ENCODE measurements at regions not wholly inside any gene's neighbourhood (a gene's known extent, or its start where the extent isn't known, plus 50 kb on each side); places are given as distances from the start of the nearest gene placed in this dataset.
"Not testable (repeated sequence)": the region's sequence is repeated elsewhere in the genome, so short reads cannot be mapped to it uniquely, and the experiment has no call there.

- not testable (repeated sequence) for TF ChIP-seq CTCF (IDR thresholded peaks at IDR 0.05); ZFX (IDR thresholded peaks at IDR 0.05; ENCODE audit: borderline replicate concordance)
These were observed 141.3 kb downstream of the CCDC74A start for GRCh38 chr2:131668794-131669540.
